Mesenchymal stem cell (in vitro differentiated cells and primary cell): ENCODE measurements at regions not wholly inside any gene's neighbourhood (a gene's known extent, or its start where the extent isn't known, plus 50 kb on each side); places are given as distances from the start of the nearest gene placed in this dataset.

Source experiments
- DNase-seq: peaks from one replicate; pipeline ENCODE4 v3.0.0-alpha.2; 2013
- H2AFZ ChIP-seq: one replicate; pipeline ENCODE4 v1.6.1; 2013; ENCODE audit warnings: low read depth, mild to moderate bottlenecking, control low read depth, inconsistent platforms, low read length, moderate library complexity
- H2AK5ac ChIP-seq: 2 replicates; pipeline ENCODE4 v1.6.1; 2013; ENCODE audit warnings: low read length, moderate library complexity, mild to moderate bottlenecking, inconsistent platforms; ENCODE audit not compliant: severe bottlenecking
- H2BK120ac ChIP-seq: one replicate; pipeline ENCODE4 v1.6.1; 2013; ENCODE audit warnings: low read depth, mild to moderate bottlenecking, inconsistent platforms, low read length, moderate library complexity
- H2BK12ac ChIP-seq, 2 experiments: one replicate each; pipeline ENCODE4 v1.6.1; 2013; ENCODE audit warnings: inconsistent platforms in 2 of 2, low read length in 2 of 2, mild to moderate bottlenecking in 2 of 2, moderate library complexity in 2 of 2, control low read depth in 1 of 2
- H2BK15ac ChIP-seq: one replicate; pipeline ENCODE4 v1.6.1; 2013; ENCODE audit warnings: mild to moderate bottlenecking, low read depth, inconsistent platforms; ENCODE audit not compliant: poor library complexity, severe bottlenecking
- H2BK5ac ChIP-seq: 2 replicates; pipeline ENCODE4 v1.6.1; 2013; ENCODE audit warnings: low read depth, mild to moderate bottlenecking, low read length, control low read depth, inconsistent platforms; ENCODE audit not compliant: poor library complexity, severe bottlenecking
- H3K14ac ChIP-seq, 2 experiments: one replicate each; pipeline ENCODE4 v1.6.1; 2013; ENCODE audit warnings: inconsistent platforms in 2 of 2, low read length in 2 of 2, control low read depth in 1 of 2, mild to moderate bottlenecking in 1 of 2, moderate library complexity in 1 of 2
- H3K18ac ChIP-seq, 2 experiments: one replicate each; pipeline ENCODE4 v1.6.1; 2013; ENCODE audit warnings: inconsistent platforms in 2 of 2, low read length in 2 of 2, control low read depth in 1 of 2, low read depth in 1 of 2, mild to moderate bottlenecking in 1 of 2
- H3K23ac ChIP-seq, 2 experiments: one replicate each; pipeline ENCODE4 v1.6.1; 2013; ENCODE audit warnings: inconsistent platforms in 2 of 2, low read length in 2 of 2, mild to moderate bottlenecking in 2 of 2, moderate library complexity in 2 of 2, control low read depth in 1 of 2
- H3K27ac ChIP-seq: 2 replicates; pipeline ENCODE4 v1.5.1; 2013; ENCODE audit warnings: mild to moderate bottlenecking, moderate library complexity, low read length, control low read depth, inconsistent platforms; ENCODE audit not compliant: poor library complexity, severe bottlenecking
- H3K27me3 ChIP-seq, 2 experiments: 2 replicates each; pipeline versions ENCODE4 v1.6.1 to v1.7.0; 2013; ENCODE audit warnings: low read length in 2 of 2, mild to moderate bottlenecking in 2 of 2, moderate library complexity in 2 of 2, control low read depth in 1 of 2, inconsistent platforms in 1 of 2; ENCODE audit not compliant: control insufficient read depth in 1 of 2, insufficient read depth in 1 of 2
- H3K36me3 ChIP-seq, 2 experiments: 2 replicates each; pipeline versions ENCODE4 v1.6.1 to v1.7.0; 2013; ENCODE audit warnings: low read length in 2 of 2, control low read depth in 1 of 2, inconsistent platforms in 1 of 2, low read depth in 1 of 2, mild to moderate bottlenecking in 1 of 2; ENCODE audit not compliant: insufficient read depth in 2 of 2, control insufficient read depth in 1 of 2
- H3K4ac ChIP-seq, 2 experiments: one replicate each; pipeline ENCODE4 v1.6.1; 2013; ENCODE audit warnings: inconsistent platforms in 2 of 2, low read length in 2 of 2, mild to moderate bottlenecking in 2 of 2, moderate library complexity in 2 of 2, control low read depth in 1 of 2, low read depth in 1 of 2
- H3K4me1 ChIP-seq: 2 replicates; pipeline ENCODE4 v1.6.1; 2013; ENCODE audit warnings: low read depth, low read length, control low read depth; ENCODE audit not compliant: control insufficient read depth, insufficient read depth
- H3K4me2 ChIP-seq: 2 replicates; pipeline ENCODE4 v1.6.1; 2013; ENCODE audit warnings: low read length, mild to moderate bottlenecking, inconsistent platforms; ENCODE audit not compliant: poor library complexity, severe bottlenecking
- H3K4me3 ChIP-seq, 2 experiments: 2 replicates each; pipeline versions ENCODE4 v1.5.1 to v1.7.0; 2013; ENCODE audit warnings: low read length in 2 of 2, mild to moderate bottlenecking in 2 of 2, control low read depth in 1 of 2, low read depth in 1 of 2; ENCODE audit not compliant: insufficient read depth in 1 of 2
- H3K79me1 ChIP-seq: replicated peaks from 2 replicates; pipeline ENCODE4 v1.6.1; 2013; ENCODE audit warnings: mild to moderate bottlenecking, control low read depth, low read length, inconsistent platforms; ENCODE audit not compliant: poor library complexity, severe bottlenecking
- H3K9ac ChIP-seq: 2 replicates; pipeline ENCODE4 v1.7.0; 2013; ENCODE audit warnings: mild to moderate bottlenecking, low read length, moderate library complexity
- H3K9me3 ChIP-seq: 2 replicates; pipeline ENCODE4 v1.7.0; 2013; ENCODE audit warnings: mild to moderate bottlenecking, low read length; ENCODE audit not compliant: control insufficient read depth
- H4K8ac ChIP-seq: one replicate; pipeline ENCODE4 v1.6.1; 2013; ENCODE audit warnings: inconsistent platforms, mild to moderate bottlenecking, low read length, moderate library complexity
- H4K91ac ChIP-seq: one replicate; pipeline ENCODE4 v1.6.1; 2013; ENCODE audit warnings: mild to moderate bottlenecking, low read length, inconsistent platforms
- WGBS: methylation state at CpG from one replicate; pipeline ENCODE4 v1.1.7; 2013; ENCODE audit warnings: mixed read lengths; 5-methylcytosine and 5-hydroxymethylcytosine counted together

DNA sequence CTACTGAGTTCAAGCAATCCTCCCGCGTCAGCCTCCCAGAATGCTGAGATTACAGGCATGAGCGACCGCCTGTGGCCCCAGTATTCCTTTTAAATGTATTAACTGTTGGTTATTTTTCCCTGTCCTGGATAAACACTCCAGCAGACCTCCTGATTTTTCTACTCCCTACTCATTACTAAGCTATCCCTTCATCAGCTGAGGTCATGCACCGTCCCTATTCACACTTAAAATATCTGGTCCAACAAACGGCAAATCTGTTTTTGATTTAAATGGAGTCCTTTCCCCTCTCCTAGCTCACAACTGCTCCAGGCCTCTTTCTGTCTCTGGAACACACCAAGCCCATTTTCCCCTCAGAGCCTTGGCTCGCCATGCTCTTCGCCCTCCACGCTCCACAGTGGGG lies 1003.3 kb upstream of the TMEM132C start:
- no peak overlapping the region for H2AK5ac ChIP-seq
- no peak overlapping the region for H3K18ac ChIP-seq
- H3K4ac ChIP-seq, result no peak overlapping the region
- H3K14ac ChIP-seq, result no peak overlapping the region
- H2BK5ac ChIP-seq, result no peak overlapping the region
- no peak overlapping the region for H3K23ac ChIP-seq
- no peaks in the 10 kb centered on the region for H3K4me1 ChIP-seq
- H3K27ac ChIP-seq, result no peak overlapping the region
- H3K4me2 ChIP-seq, result no peak overlapping the region
- H3K27me3 ChIP-seq, result no peaks in the 10 kb centered on the region
- H3K36me3 ChIP-seq, result no peaks in the 10 kb centered on the region
- no peak for DNase-seq
- H4K8ac ChIP-seq, result no peak overlapping the region
- H3K4me3 ChIP-seq, result no peak overlapping the region
- peaks cover 3% of the 10 kb centered on the region for H3K9me3 ChIP-seq
- no peak overlapping the region for H2AFZ ChIP-seq
- no peak overlapping the region for H4K91ac ChIP-seq
- H3K79me1 ChIP-seq, result no peaks in the 10 kb centered on the region
- no peak overlapping the region for H2BK15ac ChIP-seq
- H3K9ac ChIP-seq, result peak overlapping the region; percentile 70
- WGBS, result 82% methylated on average over 9 of the region's 9 CpGs
- H2BK12ac ChIP-seq, result no peak overlapping the region
- no peak overlapping the region for H2BK120ac ChIP-seq

DNA sequence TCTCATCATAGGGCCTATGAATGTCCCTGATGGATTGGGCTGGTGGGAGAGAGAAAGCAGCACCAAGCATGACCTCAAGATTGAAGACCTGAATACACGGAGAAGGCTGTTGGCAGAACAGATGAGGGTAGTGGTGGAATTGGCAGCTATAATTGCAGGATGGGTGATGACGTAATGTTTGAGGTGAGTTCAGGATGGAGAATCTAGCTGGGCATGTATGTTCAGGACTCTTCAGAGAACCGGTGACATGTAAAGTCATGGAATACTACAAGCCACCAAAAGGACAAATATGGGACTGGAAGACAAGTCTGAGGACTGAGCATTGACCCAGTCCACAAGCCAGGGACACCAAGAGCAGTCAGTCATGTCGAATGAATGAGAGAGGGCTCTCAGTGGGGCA lies 999.8 kb upstream of the TMEM132C start:
- Histone ChIP-seq H3K79me1 (no peaks in the 10 kb centered on the region), H2BK12ac (no peak overlapping the region), H2AK5ac (no peak overlapping the region), H3K4me1 (no peaks in the 10 kb centered on the region), H3K4me3 (peak overlapping the region in 1 of 2 experiments; percentile 7), H4K91ac (no peak overlapping the region), H3K9me3 (peaks cover 3% of the 10 kb centered on the region), H2AFZ (no peak overlapping the region), H3K27ac (no peak overlapping the region), H2BK120ac (no peak overlapping the region), H2BK15ac (no peak overlapping the region), H3K18ac (no peak overlapping the region), H3K9ac (no peak overlapping the region), H3K23ac (no peak overlapping the region), H3K4me2 (no peak overlapping the region), H3K14ac (no peak overlapping the region), H3K27me3 (no peaks in the 10 kb centered on the region), H3K4ac (no peak overlapping the region), H2BK5ac (no peak overlapping the region), H3K36me3 (no peaks in the 10 kb centered on the region), H4K8ac (no peak overlapping the region)
- 78% methylated on average over 4 of the region's 4 CpGs for WGBS
- no peak for DNase-seq

DNA sequence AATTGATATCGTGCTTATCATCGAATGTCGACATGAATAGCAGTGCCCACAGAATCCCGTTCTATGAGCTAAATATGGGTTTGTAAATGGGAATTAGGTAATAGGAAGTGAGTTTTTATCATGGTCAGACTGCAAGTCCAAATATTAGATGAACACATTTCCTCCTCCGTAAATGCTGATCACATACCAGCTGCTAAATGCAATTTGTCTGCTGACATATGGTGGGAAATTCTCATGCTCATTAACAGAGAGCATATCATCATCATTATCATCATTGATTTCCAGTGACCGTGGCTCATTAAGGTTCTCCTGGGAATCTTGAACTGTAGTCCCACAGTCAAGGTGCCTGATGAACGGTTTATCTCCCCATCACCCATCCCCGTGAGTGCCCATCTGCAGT lies 998.8 kb upstream of the TMEM132C start:
- no peak overlapping the region for H4K91ac ChIP-seq
- DNase-seq, result no peak
- no peaks in the 10 kb centered on the region for H3K4me1 ChIP-seq
- no peak overlapping the region for H2AFZ ChIP-seq
- no peak overlapping the region for H3K4me3 ChIP-seq
- H3K23ac ChIP-seq, result no peak overlapping the region
- 85% methylated on average over 8 of the region's 8 CpGs for WGBS
- H2BK15ac ChIP-seq, result no peak overlapping the region
- no peak overlapping the region for H3K14ac ChIP-seq
- no peak overlapping the region for H2AK5ac ChIP-seq
- H3K18ac ChIP-seq, result no peak overlapping the region
- H3K27me3 ChIP-seq, result no peaks in the 10 kb centered on the region
- no peak overlapping the region for H3K27ac ChIP-seq
- H3K9me3 ChIP-seq, result peaks cover 3% of the 10 kb centered on the region
- no peak overlapping the region for H2BK120ac ChIP-seq
- H3K4ac ChIP-seq, result no peak overlapping the region
- no peak overlapping the region for H2BK5ac ChIP-seq
- H3K79me1 ChIP-seq, result no peaks in the 10 kb centered on the region
- no peak overlapping the region for H3K9ac ChIP-seq
- H3K4me2 ChIP-seq, result no peak overlapping the region
- no peak overlapping the region for H2BK12ac ChIP-seq
- H3K36me3 ChIP-seq, result no peaks in the 10 kb centered on the region
- H4K8ac ChIP-seq, result no peak overlapping the region

DNA sequence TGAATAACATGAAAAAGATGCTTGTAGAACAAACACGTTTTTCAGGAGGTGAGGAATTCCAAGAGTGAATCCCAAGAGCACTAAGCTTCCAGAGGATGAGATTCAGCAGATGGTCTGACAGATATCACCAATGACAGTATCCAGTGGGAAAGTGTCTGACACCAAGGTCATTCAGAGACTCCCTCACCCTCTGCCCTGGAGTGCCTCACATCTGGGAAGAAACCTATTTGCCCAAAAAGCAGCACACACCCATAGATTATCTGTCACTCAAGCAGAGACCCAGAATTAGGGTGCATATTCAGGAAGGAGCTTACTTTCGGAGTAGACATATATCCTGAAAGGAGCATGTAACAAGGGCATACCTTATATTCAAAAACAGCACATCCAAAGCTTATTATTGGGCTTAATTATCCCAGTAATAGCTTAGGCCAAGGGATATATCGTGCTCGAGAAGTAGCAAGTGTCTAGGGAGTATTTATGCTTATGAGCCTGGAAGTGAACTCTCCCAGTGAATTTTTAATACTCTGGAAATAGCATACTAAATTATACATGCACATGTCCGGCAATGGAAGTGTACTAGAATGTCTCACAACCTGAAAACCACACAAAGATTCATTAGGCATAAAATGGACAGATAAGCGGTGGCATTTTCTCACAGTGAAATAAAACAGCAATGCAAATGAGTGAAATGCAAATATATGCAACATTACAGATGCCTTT lies 998.1 kb upstream of the TMEM132C start:
- Histone ChIP-seq H3K9me3 (peaks cover 3% of the 10 kb centered on the region), H3K36me3 (no peaks in the 10 kb centered on the region), H3K27ac (no peak overlapping the region), H2BK120ac (no peak overlapping the region), H3K4ac (no peak overlapping the region), H2BK15ac (no peak overlapping the region), H2BK5ac (no peak overlapping the region), H2AK5ac (no peak overlapping the region), H4K8ac (no peak overlapping the region), H3K4me2 (no peak overlapping the region), H3K79me1 (no peaks in the 10 kb centered on the region), H3K18ac (no peak overlapping the region), H2AFZ (no peak overlapping the region), H4K91ac (no peak overlapping the region), H3K4me1 (no peaks in the 10 kb centered on the region), H3K23ac (no peak overlapping the region), H2BK12ac (no peak overlapping the region), H3K4me3 (no peak overlapping the region), H3K27me3 (no peaks in the 10 kb centered on the region), H3K9ac (no peak overlapping the region), H3K14ac (no peak overlapping the region)
- no peak for DNase-seq
- 19% methylated on average over 2 of the region's 6 CpGs for WGBS
